ENCODE measurements at regions not wholly inside any gene's neighbourhood (a gene's known extent, or its start where the extent isn't known, plus 50 kb on each side); places are given as distances from the start of the nearest gene placed in this dataset.

DNA sequence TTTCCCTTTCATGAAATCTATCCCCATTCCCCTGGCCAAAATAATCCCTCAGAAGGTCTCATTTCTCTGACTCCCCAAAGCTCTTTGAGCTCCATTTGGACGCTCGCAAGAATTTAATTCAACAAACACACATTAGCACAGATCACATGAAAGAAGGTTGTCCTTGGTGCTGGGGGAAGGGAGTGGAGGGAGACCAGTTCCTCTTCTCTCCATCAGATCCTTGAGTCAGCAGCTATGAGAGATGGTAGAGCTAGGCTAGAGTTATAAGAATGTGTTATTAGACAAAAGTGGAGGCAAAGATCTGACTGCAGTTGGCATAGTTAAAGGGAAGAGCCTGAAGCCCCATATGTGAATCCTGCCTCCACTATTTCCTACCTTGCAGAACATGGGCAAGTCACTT lies 184.2 kb upstream of the CDYL start:
- Histone ChIP-seq H3K27ac (no peak overlapping the region), H3K36me3 (no peaks in the 10 kb centered on the region), H3K4me3 (ENCODE audit: low read depth, low read length) (no peak overlapping the region), H3K9me3 (ENCODE audit: severe bottlenecking) (no peaks in the 10 kb centered on the region), H3K27me3 (ENCODE audit: insufficient read depth, low read depth, severe bottlenecking) (peaks cover 90% of the 10 kb centered on the region)
- TF ChIP-seq CTCF (IDR thresholded peaks at IDR 0.05; ENCODE audit: low read depth, low read length), result no peak
- DNase-seq, result no peak

DNA sequence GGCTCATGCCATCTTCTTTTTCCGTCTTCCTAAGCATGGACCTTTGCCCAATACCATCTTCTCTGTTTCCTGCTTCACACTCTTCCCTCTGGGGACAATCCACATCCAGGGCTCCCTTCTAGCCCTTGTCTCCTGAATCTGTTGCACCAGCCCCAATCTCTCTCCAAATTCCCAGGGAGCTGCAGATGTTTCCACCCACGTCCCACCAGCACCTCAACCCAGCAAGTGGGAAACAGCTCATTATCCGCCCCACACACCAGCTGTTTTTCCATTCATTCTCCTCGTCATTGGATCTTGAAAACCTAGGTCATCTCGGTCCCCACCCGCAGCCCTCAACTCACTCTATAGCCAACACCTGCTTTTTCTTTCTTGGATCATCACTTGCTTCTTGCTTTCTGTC lies 185.0 kb upstream of the CDYL start:
- TF ChIP-seq CTCF (IDR thresholded peaks at IDR 0.05; ENCODE audit: low read depth, low read length), result no peak
- Histone ChIP-seq H3K27ac (no peak overlapping the region), H3K27me3 (ENCODE audit: insufficient read depth, low read depth, severe bottlenecking) (peaks cover 91% of the 10 kb centered on the region), H3K4me3 (ENCODE audit: low read depth, low read length) (no peak overlapping the region), H3K9me3 (ENCODE audit: severe bottlenecking) (no peaks in the 10 kb centered on the region), H3K36me3 (no peaks in the 10 kb centered on the region)
- no peak for DNase-seq

GRCh38 chr6:4589295-4589694 lies 186.9 kb upstream of the CDYL start:
- Histone ChIP-seq H3K36me3 (no peaks in the 10 kb centered on the region), H3K27ac (no peak overlapping the region), H3K4me3 (ENCODE audit: low read depth, low read length) (no peak overlapping the region), H3K9me3 (ENCODE audit: severe bottlenecking) (no peaks in the 10 kb centered on the region), H3K27me3 (ENCODE audit: insufficient read depth, low read depth, severe bottlenecking) (peaks cover 94% of the 10 kb centered on the region)
- no peak for DNase-seq
- no peak for TF ChIP-seq CTCF (IDR thresholded peaks at IDR 0.05; ENCODE audit: low read depth, low read length)

DNA sequence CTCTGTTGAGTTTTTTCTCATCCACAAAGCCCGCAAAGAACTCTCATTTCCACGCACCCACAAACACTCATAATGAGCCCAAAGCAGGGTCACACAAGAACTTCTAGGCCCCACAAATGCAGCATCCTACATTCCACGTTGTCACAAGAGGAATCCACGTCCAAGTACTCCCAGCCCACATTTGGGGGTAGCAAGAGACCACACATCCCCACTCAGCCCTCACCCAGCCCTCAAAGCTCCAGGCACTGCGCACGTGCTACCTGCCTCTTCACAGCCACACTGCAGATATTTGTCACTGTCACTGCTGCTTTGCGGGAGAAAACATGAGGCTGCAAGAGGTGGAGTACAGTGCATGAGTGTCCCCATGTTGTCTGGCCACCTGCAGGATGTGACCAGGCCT lies 187.6 kb upstream of the CDYL start:
- DNase-seq, result no peak
- H3K27me3 ChIP-seq (ENCODE audit: insufficient read depth, low read depth, severe bottlenecking), result peaks cover 94% of the 10 kb centered on the region
- H3K27ac ChIP-seq, result no peak overlapping the region
- peaks cover 5% of the 10 kb centered on the region for H3K9me3 ChIP-seq (ENCODE audit: severe bottlenecking)
- H3K4me3 ChIP-seq (ENCODE audit: low read depth, low read length), result no peak overlapping the region
- TF ChIP-seq CTCF (IDR thresholded peaks at IDR 0.05; ENCODE audit: low read depth, low read length), result no peak
- no peaks in the 10 kb centered on the region for H3K36me3 ChIP-seq

- Histone ChIP-seq H3K27ac (no peak overlapping the region), H3K4me3 (ENCODE audit: low read depth, low read length) (no peak overlapping the region), H3K36me3 (no peaks in the 10 kb centered on the region), H3K9me3 (ENCODE audit: severe bottlenecking) (peaks cover 5% of the 10 kb centered on the region), H3K27me3 (ENCODE audit: insufficient read depth, low read depth, severe bottlenecking) (peaks cover 94% of the 10 kb centered on the region)
- no peak for TF ChIP-seq CTCF (IDR thresholded peaks at IDR 0.05; ENCODE audit: low read depth, low read length)
- no peak for DNase-seq
Measured at GRCh38 chr6:4588163-4588562, 188.0 kb upstream of the CDYL start.

DNA sequence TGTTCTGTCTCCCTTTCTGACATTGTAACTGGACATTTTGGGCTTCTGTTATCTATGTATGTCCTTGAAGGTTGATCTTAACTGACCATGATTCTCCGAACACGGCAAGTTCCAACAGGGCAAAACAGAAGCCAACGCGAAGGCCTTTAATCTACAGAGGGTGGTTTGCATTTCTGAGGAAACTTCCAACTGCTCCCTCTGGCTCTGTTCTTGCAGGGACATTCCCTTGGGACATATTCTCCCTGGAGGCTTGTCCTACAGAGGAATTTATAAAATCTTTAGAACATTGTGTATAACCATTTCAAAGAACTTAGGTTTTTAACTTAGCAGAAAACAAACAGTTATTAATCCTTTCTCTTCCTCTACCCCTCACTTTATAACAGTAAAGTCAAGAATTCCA lies 189.0 kb upstream of the CDYL start:
- Histone ChIP-seq H3K27me3 (ENCODE audit: insufficient read depth, low read depth, severe bottlenecking) (peaks cover 94% of the 10 kb centered on the region), H3K36me3 (no peaks in the 10 kb centered on the region), H3K27ac (no peak overlapping the region), H3K9me3 (ENCODE audit: severe bottlenecking) (peaks cover 5% of the 10 kb centered on the region), H3K4me3 (ENCODE audit: low read depth, low read length) (no peak overlapping the region)
- no peak for TF ChIP-seq CTCF (IDR thresholded peaks at IDR 0.05; ENCODE audit: low read depth, low read length)
- DNase-seq, result no peak

Data from WERI-Rb-1 (cell line).